WTC11 (cell line): ENCODE measurements at regions not wholly inside any gene's neighbourhood (a gene's known extent, or its start where the extent isn't known, plus 50 kb on each side); places are given as distances from the start of the nearest gene placed in this dataset.
"Not testable (repeated sequence)": the region's sequence is repeated elsewhere in the genome, so short reads cannot be mapped to it uniquely, and the experiment has no call there.

Experiments used
- ELF4 ChIP-seq: sonication (generic); formaldehyde crosslinking; IDR thresholded peaks from 2 replicates; pipeline ENCODE4 v1.8.1; 2022; ENCODE audit warnings: low read depth, mild to moderate bottlenecking, moderate library complexity, missing genetic modification reagents
- ESRRA ChIP-seq: sonication (generic); formaldehyde crosslinking; IDR thresholded peaks from 2 replicates; pipeline ENCODE4 v1.8.1; 2022; ENCODE audit warnings: mild to moderate bottlenecking, missing genetic modification reagents, borderline replicate concordance
- ZNF263 ChIP-seq: sonication (generic); formaldehyde crosslinking; IDR thresholded peaks from 2 replicates; pipeline ENCODE4 v1.8.1; 2022; ENCODE audit warnings: low read depth, mild to moderate bottlenecking, moderate library complexity, missing genetic modification reagents
- TF ChIP-seq, protein P1 (sequence below): sonication (generic); formaldehyde crosslinking; IDR thresholded peaks from 2 replicates; pipeline ENCODE4 v1.8.1; 2023; ENCODE audit warnings: mild to moderate bottlenecking, missing genetic modification reagents, moderate library complexity
- TF ChIP-seq, protein P2 (sequence below): fragments of 200-600 bp; IDR thresholded peaks from 2 replicates; pipeline ENCODE4 v1.8.0; 2022; ENCODE audit warnings: antibody characterized with exemption
- TF ChIP-seq, protein P3 (sequence below): sonication (generic); formaldehyde crosslinking; IDR thresholded peaks from 2 replicates; pipeline ENCODE4 v1.8.0; 2023; ENCODE audit warnings: missing genetic modification reagents, mild to moderate bottlenecking, borderline replicate concordance

DNA sequence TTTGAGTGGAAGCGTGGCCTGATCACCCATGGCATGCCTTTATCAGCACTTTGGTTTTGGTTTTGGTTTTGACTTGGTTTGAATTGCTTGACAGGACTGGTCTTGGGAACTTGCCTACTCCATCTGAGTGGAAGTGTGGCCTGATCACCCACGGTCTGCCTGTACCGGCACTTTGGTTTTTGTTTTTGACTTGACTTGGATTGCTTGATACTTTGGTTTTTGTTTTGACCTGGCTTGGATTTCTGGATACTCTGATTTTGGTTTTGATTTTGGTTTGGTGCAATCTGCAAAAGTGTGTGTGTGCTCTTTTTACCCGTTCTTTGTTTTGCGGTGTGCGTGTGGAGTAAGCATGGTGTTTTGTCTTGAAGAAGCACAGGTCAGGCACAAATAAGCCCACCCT is 69.2 kb upstream of the GALNT7 start:
- TF ChIP-seq, protein P1, sequence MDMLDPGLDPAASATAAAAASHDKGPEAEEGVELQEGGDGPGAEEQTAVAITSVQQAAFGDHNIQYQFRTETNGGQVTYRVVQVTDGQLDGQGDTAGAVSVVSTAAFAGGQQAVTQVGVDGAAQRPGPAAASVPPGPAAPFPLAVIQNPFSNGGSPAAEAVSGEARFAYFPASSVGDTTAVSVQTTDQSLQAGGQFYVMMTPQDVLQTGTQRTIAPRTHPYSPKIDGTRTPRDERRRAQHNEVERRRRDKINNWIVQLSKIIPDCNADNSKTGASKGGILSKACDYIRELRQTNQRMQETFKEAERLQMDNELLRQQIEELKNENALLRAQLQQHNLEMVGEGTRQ (CRISPR knock-in tag) = not testable (repeated sequence)
- not testable (repeated sequence) for TF ChIP-seq ESRRA (CRISPR knock-in tag); ELF4; ZNF263 (CRISPR knock-in tag)
- TF ChIP-seq, protein P2, sequence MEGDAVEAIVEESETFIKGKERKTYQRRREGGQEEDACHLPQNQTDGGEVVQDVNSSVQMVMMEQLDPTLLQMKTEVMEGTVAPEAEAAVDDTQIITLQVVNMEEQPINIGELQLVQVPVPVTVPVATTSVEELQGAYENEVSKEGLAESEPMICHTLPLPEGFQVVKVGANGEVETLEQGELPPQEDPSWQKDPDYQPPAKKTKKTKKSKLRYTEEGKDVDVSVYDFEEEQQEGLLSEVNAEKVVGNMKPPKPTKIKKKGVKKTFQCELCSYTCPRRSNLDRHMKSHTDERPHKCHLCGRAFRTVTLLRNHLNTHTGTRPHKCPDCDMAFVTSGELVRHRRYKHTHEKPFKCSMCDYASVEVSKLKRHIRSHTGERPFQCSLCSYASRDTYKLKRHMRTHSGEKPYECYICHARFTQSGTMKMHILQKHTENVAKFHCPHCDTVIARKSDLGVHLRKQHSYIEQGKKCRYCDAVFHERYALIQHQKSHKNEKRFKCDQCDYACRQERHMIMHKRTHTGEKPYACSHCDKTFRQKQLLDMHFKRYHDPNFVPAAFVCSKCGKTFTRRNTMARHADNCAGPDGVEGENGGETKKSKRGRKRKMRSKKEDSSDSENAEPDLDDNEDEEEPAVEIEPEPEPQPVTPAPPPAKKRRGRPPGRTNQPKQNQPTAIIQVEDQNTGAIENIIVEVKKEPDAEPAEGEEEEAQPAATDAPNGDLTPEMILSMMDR = not testable (repeated sequence)
- TF ChIP-seq, protein P3, sequence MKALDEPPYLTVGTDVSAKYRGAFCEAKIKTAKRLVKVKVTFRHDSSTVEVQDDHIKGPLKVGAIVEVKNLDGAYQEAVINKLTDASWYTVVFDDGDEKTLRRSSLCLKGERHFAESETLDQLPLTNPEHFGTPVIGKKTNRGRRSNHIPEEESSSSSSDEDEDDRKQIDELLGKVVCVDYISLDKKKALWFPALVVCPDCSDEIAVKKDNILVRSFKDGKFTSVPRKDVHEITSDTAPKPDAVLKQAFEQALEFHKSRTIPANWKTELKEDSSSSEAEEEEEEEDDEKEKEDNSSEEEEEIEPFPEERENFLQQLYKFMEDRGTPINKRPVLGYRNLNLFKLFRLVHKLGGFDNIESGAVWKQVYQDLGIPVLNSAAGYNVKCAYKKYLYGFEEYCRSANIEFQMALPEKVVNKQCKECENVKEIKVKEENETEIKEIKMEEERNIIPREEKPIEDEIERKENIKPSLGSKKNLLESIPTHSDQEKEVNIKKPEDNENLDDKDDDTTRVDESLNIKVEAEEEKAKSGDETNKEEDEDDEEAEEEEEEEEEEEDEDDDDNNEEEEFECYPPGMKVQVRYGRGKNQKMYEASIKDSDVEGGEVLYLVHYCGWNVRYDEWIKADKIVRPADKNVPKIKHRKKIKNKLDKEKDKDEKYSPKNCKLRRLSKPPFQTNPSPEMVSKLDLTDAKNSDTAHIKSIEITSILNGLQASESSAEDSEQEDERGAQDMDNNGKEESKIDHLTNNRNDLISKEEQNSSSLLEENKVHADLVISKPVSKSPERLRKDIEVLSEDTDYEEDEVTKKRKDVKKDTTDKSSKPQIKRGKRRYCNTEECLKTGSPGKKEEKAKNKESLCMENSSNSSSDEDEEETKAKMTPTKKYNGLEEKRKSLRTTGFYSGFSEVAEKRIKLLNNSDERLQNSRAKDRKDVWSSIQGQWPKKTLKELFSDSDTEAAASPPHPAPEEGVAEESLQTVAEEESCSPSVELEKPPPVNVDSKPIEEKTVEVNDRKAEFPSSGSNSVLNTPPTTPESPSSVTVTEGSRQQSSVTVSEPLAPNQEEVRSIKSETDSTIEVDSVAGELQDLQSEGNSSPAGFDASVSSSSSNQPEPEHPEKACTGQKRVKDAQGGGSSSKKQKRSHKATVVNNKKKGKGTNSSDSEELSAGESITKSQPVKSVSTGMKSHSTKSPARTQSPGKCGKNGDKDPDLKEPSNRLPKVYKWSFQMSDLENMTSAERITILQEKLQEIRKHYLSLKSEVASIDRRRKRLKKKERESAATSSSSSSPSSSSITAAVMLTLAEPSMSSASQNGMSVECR (CRISPR knock-in tag) = not testable (repeated sequence)
